SU-DHL-6 (cell line): ENCODE measurements at regions not wholly inside any gene's neighbourhood (a gene's known extent, or its start where the extent isn't known, plus 50 kb on each side); places are given as distances from the start of the nearest gene placed in this dataset.

Source experiments
- EZH2phosphoT487 ChIP-seq: fragments of 200-600 bp; sonication (generic), shearing (Covaris generic); conservative IDR thresholded peaks from 2 replicates; pipeline ENCODE4 v1.6.1; 2018; ENCODE audit warnings: mild to moderate bottlenecking, antibody characterized with exemption, low read length, moderate library complexity, mixed read lengths
- TF ChIP-seq, protein P1 (sequence below): fragments of 200-600 bp; sonication (generic); IDR thresholded peaks from one replicate; pipeline ENCODE4 v1.5.1; 2017; ENCODE audit warnings: antibody characterized with exemption, mild to moderate bottlenecking, low read length, moderate library complexity; ENCODE audit not compliant: insufficient read depth, poor library complexity, severe bottlenecking

DNA sequence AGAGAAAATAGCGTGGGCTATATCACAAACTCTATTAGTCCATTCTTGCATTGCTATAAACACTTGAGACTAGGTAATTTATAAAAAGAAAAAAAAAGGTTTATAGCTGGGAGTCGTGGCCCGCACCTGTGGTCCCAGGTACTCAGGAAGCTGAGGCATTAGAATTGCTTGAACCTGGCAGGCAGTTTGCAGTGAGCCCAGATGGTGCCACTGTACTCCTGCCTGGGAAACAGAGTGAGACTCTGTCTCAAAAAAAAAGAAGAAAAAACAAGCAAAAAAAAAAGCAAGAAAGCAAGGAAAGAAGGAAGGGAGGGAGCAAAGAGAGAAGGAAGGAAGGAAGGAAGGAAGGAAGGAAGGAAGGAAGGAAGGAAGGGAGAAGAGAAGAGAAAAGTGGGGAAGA, 904.2 kb upstream of the EDIL3 start:
- TF ChIP-seq, protein P1, sequence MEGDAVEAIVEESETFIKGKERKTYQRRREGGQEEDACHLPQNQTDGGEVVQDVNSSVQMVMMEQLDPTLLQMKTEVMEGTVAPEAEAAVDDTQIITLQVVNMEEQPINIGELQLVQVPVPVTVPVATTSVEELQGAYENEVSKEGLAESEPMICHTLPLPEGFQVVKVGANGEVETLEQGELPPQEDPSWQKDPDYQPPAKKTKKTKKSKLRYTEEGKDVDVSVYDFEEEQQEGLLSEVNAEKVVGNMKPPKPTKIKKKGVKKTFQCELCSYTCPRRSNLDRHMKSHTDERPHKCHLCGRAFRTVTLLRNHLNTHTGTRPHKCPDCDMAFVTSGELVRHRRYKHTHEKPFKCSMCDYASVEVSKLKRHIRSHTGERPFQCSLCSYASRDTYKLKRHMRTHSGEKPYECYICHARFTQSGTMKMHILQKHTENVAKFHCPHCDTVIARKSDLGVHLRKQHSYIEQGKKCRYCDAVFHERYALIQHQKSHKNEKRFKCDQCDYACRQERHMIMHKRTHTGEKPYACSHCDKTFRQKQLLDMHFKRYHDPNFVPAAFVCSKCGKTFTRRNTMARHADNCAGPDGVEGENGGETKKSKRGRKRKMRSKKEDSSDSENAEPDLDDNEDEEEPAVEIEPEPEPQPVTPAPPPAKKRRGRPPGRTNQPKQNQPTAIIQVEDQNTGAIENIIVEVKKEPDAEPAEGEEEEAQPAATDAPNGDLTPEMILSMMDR: no peak
- TF ChIP-seq EZH2phosphoT487: no peak
